ENCODE measurements at regions not wholly inside any gene's neighbourhood (a gene's known extent, or its start where the extent isn't known, plus 50 kb on each side); places are given as distances from the start of the nearest gene placed in this dataset.

GRCh38 chr21:20258542-20258941, 739.7 kb upstream of the NCAM2 start:
- no peak for TF ChIP-seq CTCF (IDR thresholded peaks at IDR 0.05; ENCODE audit: low read depth, low read length)
- ChIA-PET CTCF (no interaction called here), POLR2A (no interaction called here)
- peaks cover 13% of the 10 kb centered on the region for H3K9me3 ChIP-seq (ENCODE audit: control insufficient read depth, insufficient read depth, low read length)
- no peak overlapping the region for H3K4me3 ChIP-seq (ENCODE audit: low read depth, low read length)
- H3K27ac ChIP-seq (ENCODE audit: low read depth, low read length): no peak overlapping the region
- H3K27me3 ChIP-seq (ENCODE audit: control insufficient read depth, insufficient read depth, low read length): no peaks in the 10 kb centered on the region
- no peak for DNase-seq (ENCODE audit: low read depth, low spot score)

- no peak for DNase-seq (ENCODE audit: low read depth, low spot score)
- POLR2A ChIA-PET: no interaction called here
- TF ChIP-seq CTCF (IDR thresholded peaks at IDR 0.05; ENCODE audit: low read depth, low read length): no peak
- no peaks in the 10 kb centered on the region for H3K27me3 ChIP-seq (ENCODE audit: control insufficient read depth, insufficient read depth, low read length)
- H3K9me3 ChIP-seq (ENCODE audit: control insufficient read depth, insufficient read depth, low read length): peaks cover 7% of the 10 kb centered on the region
- CTCF ChIA-PET: no interaction called here
- no peak overlapping the region for H3K27ac ChIP-seq (ENCODE audit: low read depth, low read length)
- no peak overlapping the region for H3K4me3 ChIP-seq (ENCODE audit: low read depth, low read length)
Observed at GRCh38 chr21:20259031-20259867, 739.0 kb upstream of the NCAM2 start.

GRCh38 chr21:20260124-20260523, 738.1 kb upstream of the NCAM2 start:
- Histone ChIP-seq H3K27me3 (ENCODE audit: control insufficient read depth, insufficient read depth, low read length) (no peaks in the 10 kb centered on the region), H3K4me3 (ENCODE audit: low read depth, low read length) (no peak overlapping the region), H3K9me3 (ENCODE audit: control insufficient read depth, insufficient read depth, low read length) (peaks cover 11% of the 10 kb centered on the region), H3K27ac (ENCODE audit: low read depth, low read length) (no peak overlapping the region)
- no peak for DNase-seq (ENCODE audit: low read depth, low spot score)
- no peak for TF ChIP-seq CTCF (IDR thresholded peaks at IDR 0.05; ENCODE audit: low read depth, low read length)
- CTCF ChIA-PET: no interaction called here
- POLR2A ChIA-PET: no interaction called here

GRCh38 chr21:20261364-20261763, 736.8 kb upstream of the NCAM2 start:
- no peak for DNase-seq (ENCODE audit: low read depth, low spot score)
- Histone ChIP-seq H3K27me3 (ENCODE audit: control insufficient read depth, insufficient read depth, low read length) (no peaks in the 10 kb centered on the region), H3K27ac (ENCODE audit: low read depth, low read length) (no peak overlapping the region), H3K4me3 (ENCODE audit: low read depth, low read length) (no peak overlapping the region), H3K9me3 (ENCODE audit: control insufficient read depth, insufficient read depth, low read length) (peaks cover 11% of the 10 kb centered on the region)
- TF ChIP-seq CTCF (IDR thresholded peaks at IDR 0.05; ENCODE audit: low read depth, low read length): no peak
- ChIA-PET CTCF (no interaction called here), POLR2A (no interaction called here)

GRCh38 chr21:20265707-20266440, 732.3 kb upstream of the NCAM2 start:
- POLR2A ChIA-PET: no interaction called here
- Histone ChIP-seq H3K27ac (ENCODE audit: low read depth, low read length) (no peak overlapping the region), H3K4me3 (ENCODE audit: low read depth, low read length) (no peak overlapping the region), H3K27me3 (ENCODE audit: control insufficient read depth, insufficient read depth, low read length) (no peaks in the 10 kb centered on the region), H3K9me3 (ENCODE audit: control insufficient read depth, insufficient read depth, low read length) (peaks cover 17% of the 10 kb centered on the region)
- TF ChIP-seq CTCF (IDR thresholded peaks at IDR 0.05; ENCODE audit: low read depth, low read length): no peak
- no peak for DNase-seq (ENCODE audit: low read depth, low spot score)
- CTCF ChIA-PET: no interaction called here

Measured in AG04450 (cell line).